Neural progenitor cell (in vitro differentiated cells): ENCODE measurements at regions not wholly inside any gene's neighbourhood (a gene's known extent, or its start where the extent isn't known, plus 50 kb on each side); places are given as distances from the start of the nearest gene placed in this dataset.

Source experiments
- EZH2 ChIP-seq: fragments of 200-600 bp; sonication (generic); IDR thresholded peaks from 2 replicates; pipeline ENCODE4 v1.6.1; 2017; ENCODE audit warnings: antibody characterized with exemption, mild to moderate bottlenecking, moderate library complexity
- TF ChIP-seq, protein P1 (sequence below): fragments of 200-600 bp; sonication (generic); IDR thresholded peaks from 2 replicates; pipeline ENCODE4 v1.5.1; 2017; ENCODE audit warnings: antibody characterized with exemption, mild to moderate bottlenecking

DNA sequence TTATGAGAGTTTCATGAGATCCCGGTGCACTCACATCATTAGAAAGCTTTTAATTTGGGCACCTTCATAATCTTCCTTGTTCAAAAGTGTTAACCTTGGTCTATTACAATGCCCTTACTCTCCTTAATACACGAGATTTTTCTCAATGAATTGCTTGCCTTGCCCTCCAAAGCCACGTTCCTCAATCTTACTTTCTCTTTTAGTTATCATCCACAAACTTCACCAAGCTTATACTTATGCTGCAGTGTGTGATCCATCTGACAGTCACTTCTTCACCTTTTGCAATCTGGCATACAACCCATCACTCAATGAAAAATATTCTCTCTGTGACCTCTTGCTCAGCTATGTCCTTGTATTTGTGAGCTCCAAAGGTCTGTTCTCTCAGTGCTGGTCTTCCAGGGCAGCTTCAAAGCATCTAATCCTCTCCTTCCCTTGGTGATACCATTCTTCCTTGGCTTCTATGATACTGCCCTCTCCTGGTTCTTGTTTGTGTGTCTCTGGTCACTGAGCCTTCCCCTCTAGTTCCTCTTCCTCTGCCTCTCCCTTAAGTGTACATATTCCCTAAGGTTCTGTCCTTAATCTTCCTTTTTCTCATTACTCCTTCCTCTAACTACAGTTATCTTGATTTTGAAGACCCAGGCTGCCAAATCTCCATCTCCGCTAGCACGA, 202.2 kb upstream of the STARD13 start:
- TF ChIP-seq, protein P1, sequence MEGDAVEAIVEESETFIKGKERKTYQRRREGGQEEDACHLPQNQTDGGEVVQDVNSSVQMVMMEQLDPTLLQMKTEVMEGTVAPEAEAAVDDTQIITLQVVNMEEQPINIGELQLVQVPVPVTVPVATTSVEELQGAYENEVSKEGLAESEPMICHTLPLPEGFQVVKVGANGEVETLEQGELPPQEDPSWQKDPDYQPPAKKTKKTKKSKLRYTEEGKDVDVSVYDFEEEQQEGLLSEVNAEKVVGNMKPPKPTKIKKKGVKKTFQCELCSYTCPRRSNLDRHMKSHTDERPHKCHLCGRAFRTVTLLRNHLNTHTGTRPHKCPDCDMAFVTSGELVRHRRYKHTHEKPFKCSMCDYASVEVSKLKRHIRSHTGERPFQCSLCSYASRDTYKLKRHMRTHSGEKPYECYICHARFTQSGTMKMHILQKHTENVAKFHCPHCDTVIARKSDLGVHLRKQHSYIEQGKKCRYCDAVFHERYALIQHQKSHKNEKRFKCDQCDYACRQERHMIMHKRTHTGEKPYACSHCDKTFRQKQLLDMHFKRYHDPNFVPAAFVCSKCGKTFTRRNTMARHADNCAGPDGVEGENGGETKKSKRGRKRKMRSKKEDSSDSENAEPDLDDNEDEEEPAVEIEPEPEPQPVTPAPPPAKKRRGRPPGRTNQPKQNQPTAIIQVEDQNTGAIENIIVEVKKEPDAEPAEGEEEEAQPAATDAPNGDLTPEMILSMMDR = peak; percentile 34
- no peak for TF ChIP-seq EZH2
